Keratinocyte (primary cell): ENCODE measurements at regions not wholly inside any gene's neighbourhood (a gene's known extent, or its start where the extent isn't known, plus 50 kb on each side); places are given as distances from the start of the nearest gene placed in this dataset.

Experiments used
- DNase-seq: peaks from one replicate; pipeline ENCODE4 v3.0.0-alpha.2; 2011; ENCODE audit warnings: low read depth, missing footprints, low spot score
- FAIRE-seq: peaks from 2 replicates; lab custom pipeline; 2011; peaks lifted over from hg19 to GRCh38; lab: Jason Lieb, UNC
- H2AFZ ChIP-seq: 2 replicates; pipeline ENCODE4 v1.6.0; 2012; ENCODE audit warnings: low read length, control low read depth, inconsistent platforms; ENCODE audit not compliant: control insufficient read depth
- H3K27ac ChIP-seq: 2 replicates; pipeline ENCODE4 v1.5.1; 2011; ENCODE audit warnings: low read length; ENCODE audit not compliant: control insufficient read depth, insufficient read depth
- H3K27me3 ChIP-seq: 3 replicates; pipeline ENCODE4 v1.6.0; 2011; ENCODE audit warnings: low read length; ENCODE audit not compliant: control insufficient read depth, insufficient read depth; ENCODE audit errors: extremely low read depth
- H3K36me3 ChIP-seq, 2 experiments: 2 replicates in 1 of 2; 3 replicates in 1 of 2; pipeline ENCODE4 v1.5.1; 2011; ENCODE audit warnings: low read length in 2 of 2, mild to moderate bottlenecking in 1 of 2; ENCODE audit not compliant: control insufficient read depth in 2 of 2, insufficient read depth in 2 of 2; ENCODE audit errors: extremely low read depth in 1 of 2
- H3K4me1 ChIP-seq: 3 replicates; pipeline ENCODE4 v1.5.1; 2011; ENCODE audit warnings: low read length; ENCODE audit not compliant: control insufficient read depth, insufficient read depth; ENCODE audit errors: extremely low read depth
- H3K4me2 ChIP-seq: 3 replicates; pipeline ENCODE4 v1.6.0; 2011; ENCODE audit warnings: low read depth, low read length; ENCODE audit not compliant: control insufficient read depth, insufficient read depth; ENCODE audit errors: extremely low read depth
- H3K4me3 ChIP-seq, 3 experiments: fragments of 200-600 bp in 1 of 3; sonication (generic) in 1 of 3; 2 replicates in 2 of 3; 3 replicates in 1 of 3; pipeline ENCODE4 v1.5.1; 2011 to 2016; ENCODE audit warnings: low read length in 3 of 3, mild to moderate bottlenecking in 3 of 3, control low read depth in 2 of 3, inconsistent platforms in 1 of 3, low read depth in 1 of 3, mixed read lengths in 1 of 3, mixed run types in 1 of 3, moderate library complexity in 1 of 3; ENCODE audit not compliant: control insufficient read depth in 2 of 3, insufficient read depth in 2 of 3; ENCODE audit errors: extremely low read depth in 1 of 3
- H3K79me2 ChIP-seq: 2 replicates; pipeline ENCODE4 v1.6.0; 2012; ENCODE audit warnings: low read length; ENCODE audit not compliant: control insufficient read depth, insufficient read depth
- H3K9ac ChIP-seq: 3 replicates; pipeline ENCODE4 v1.6.0; 2011; ENCODE audit warnings: low read length; ENCODE audit not compliant: control insufficient read depth, insufficient read depth; ENCODE audit errors: extremely low read depth
- H3K9me1 ChIP-seq: 3 replicates; pipeline ENCODE4 v1.6.0; 2011; ENCODE audit warnings: low read length; ENCODE audit not compliant: control insufficient read depth, insufficient read depth; ENCODE audit errors: extremely low read depth
- H3K9me3 ChIP-seq: 2 replicates; pipeline ENCODE4 v1.5.1; 2012; ENCODE audit warnings: low read depth, low read length; ENCODE audit not compliant: control insufficient read depth
- H4K20me1 ChIP-seq: 3 replicates; pipeline ENCODE4 v1.6.0; 2011; ENCODE audit warnings: low read length; ENCODE audit not compliant: control insufficient read depth, insufficient read depth; ENCODE audit errors: extremely low read depth
- EZH2 ChIP-seq: IDR thresholded peaks from one replicate; pipeline ENCODE4 v1.6.1; 2012; ENCODE audit warnings: inconsistent platforms, mild to moderate bottlenecking, low read length, moderate library complexity
- dilution Hi-C: fragments of 300-500 bp; cut with MboI; formaldehyde crosslinking; loops from one replicate; pipeline ENCODE4 v1.7.0; 2020; ENCODE audit warnings: low sequenced_read_pairs; ENCODE audit not compliant: extremely low pct_ligation_motif_present
- TF ChIP-seq, protein P1 (sequence below), 3 experiments: IDR thresholded peaks in 1 of 3; conservative IDR thresholded peaks in 1 of 3; optimal IDR thresholded peaks in 1 of 3; 2 replicates in 2 of 3; 3 replicates in 1 of 3; pipeline versions ENCODE3 to v1.5.1; 2011; ENCODE audit warnings: low read length in 3 of 3, mild to moderate bottlenecking in 3 of 3, moderate library complexity in 2 of 3, control low read depth in 1 of 3, inconsistent platforms in 1 of 3; ENCODE audit not compliant: insufficient read depth in 2 of 3; ENCODE audit errors: extremely low read depth in 1 of 3

DNA sequence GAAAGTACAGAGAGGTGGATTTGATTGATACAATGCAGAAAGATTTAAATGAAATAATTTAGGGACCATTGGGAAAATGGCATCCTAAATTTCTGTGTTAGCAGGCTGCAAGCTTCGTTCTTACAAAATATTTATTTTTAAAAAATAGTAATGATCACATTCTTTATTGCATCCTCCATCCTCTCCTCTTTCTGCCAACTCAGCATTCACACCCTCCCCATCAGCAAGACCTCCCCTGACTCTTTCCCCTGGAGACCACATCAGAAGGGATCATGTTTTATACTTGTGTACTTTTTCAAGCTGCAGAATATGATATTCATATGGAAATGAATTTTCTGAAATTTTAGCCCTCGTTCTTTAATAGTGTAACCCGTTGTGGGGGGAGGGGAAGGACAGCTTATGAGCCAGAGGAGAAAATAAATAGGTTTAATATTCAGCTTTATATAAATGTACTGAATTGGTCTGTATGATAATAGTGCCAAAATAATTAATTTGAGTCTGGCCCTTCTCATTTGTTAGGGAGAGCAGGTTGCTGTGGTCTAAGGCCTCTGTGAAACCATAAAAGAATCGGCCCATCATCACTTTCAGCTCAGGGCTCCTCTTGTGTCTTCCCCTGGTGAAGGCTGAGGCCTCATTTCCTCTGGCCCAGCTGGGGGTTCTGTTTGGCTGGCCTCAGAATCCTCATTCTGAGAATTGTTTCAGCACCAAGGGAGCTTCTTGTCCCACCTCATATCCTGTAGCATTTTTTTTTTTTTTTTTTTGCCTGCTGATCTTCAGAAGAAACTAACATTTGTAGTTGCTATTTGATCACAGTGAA is 330.8 kb downstream of the TXNL1 start:
- H3K9me1 ChIP-seq = no peaks in the 10 kb centered on the region
- no peaks in the 10 kb centered on the region for H3K79me2 ChIP-seq
- TF ChIP-seq EZH2 = no peak
- TF ChIP-seq, protein P1, sequence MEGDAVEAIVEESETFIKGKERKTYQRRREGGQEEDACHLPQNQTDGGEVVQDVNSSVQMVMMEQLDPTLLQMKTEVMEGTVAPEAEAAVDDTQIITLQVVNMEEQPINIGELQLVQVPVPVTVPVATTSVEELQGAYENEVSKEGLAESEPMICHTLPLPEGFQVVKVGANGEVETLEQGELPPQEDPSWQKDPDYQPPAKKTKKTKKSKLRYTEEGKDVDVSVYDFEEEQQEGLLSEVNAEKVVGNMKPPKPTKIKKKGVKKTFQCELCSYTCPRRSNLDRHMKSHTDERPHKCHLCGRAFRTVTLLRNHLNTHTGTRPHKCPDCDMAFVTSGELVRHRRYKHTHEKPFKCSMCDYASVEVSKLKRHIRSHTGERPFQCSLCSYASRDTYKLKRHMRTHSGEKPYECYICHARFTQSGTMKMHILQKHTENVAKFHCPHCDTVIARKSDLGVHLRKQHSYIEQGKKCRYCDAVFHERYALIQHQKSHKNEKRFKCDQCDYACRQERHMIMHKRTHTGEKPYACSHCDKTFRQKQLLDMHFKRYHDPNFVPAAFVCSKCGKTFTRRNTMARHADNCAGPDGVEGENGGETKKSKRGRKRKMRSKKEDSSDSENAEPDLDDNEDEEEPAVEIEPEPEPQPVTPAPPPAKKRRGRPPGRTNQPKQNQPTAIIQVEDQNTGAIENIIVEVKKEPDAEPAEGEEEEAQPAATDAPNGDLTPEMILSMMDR (optimal IDR thresholded peaks at IDR 0.05 in 1 of 3, IDR thresholded peaks at IDR 0.05 in 1 of 3, conservative IDR thresholded peaks at IDR 0.05 in 1 of 3; ENCODE audit: extremely low read depth in 1 of 3, insufficient read depth in 2 of 3, low read length in 3 of 3) = no peak
- no peak for DNase-seq
- H3K4me2 ChIP-seq = no peak overlapping the region
- H2AFZ ChIP-seq = no peak overlapping the region
- no peaks in the 10 kb centered on the region for H3K36me3 ChIP-seq
- H3K9ac ChIP-seq = no peak overlapping the region
- no peaks in the 10 kb centered on the region for H3K27me3 ChIP-seq
- no peak overlapping the region for H3K4me3 ChIP-seq
- H3K27ac ChIP-seq = no peak overlapping the region
- no peak for FAIRE-seq
- H4K20me1 ChIP-seq = no peaks in the 10 kb centered on the region
- H3K4me1 ChIP-seq = no peaks in the 10 kb centered on the region
- dilution Hi-C loops = no loop called here
- H3K9me3 ChIP-seq = no peaks in the 10 kb centered on the region

DNA sequence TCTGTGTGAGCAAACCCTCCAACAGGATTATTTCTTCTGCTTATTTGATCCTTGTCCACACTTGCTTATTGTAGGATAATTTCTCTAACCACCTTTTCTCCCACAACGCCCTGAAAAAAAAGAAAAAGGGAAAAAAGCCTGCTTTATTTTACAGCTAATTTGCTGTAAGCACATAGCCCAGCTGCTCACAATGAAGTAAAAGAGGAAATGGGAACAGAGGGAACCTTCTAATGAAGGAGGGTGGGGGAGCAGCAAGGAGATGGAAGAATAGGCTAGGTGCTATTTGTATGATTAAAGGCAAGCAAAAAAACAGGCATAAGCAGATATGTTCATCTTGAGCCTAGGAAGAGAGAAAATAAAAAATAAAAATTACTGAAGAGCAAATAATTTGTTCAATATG is 331.6 kb downstream of the TXNL1 start:
- dilution Hi-C loops = no loop called here
- FAIRE-seq = no peak
- H4K20me1 ChIP-seq = no peaks in the 10 kb centered on the region

More for the DNA sequence above, 331.6 kb downstream of the TXNL1 start:
- no peak overlapping the region for H3K9ac ChIP-seq
- no peaks in the 10 kb centered on the region for H3K27me3 ChIP-seq
- no peak overlapping the region for H2AFZ ChIP-seq
- H3K36me3 ChIP-seq = no peaks in the 10 kb centered on the region
- H3K9me3 ChIP-seq = no peaks in the 10 kb centered on the region
- H3K4me2 ChIP-seq = no peak overlapping the region
- H3K79me2 ChIP-seq = no peaks in the 10 kb centered on the region
- H3K4me1 ChIP-seq = no peaks in the 10 kb centered on the region
- no peaks in the 10 kb centered on the region for H3K9me1 ChIP-seq
- H3K4me3 ChIP-seq = no peak overlapping the region
- TF ChIP-seq, protein P1 (optimal IDR thresholded peaks at IDR 0.05 in 1 of 3, IDR thresholded peaks at IDR 0.05 in 1 of 3, conservative IDR thresholded peaks at IDR 0.05 in 1 of 3; ENCODE audit: extremely low read depth in 1 of 3, insufficient read depth in 2 of 3, low read length in 3 of 3) = no peak
- no peak for TF ChIP-seq EZH2
- no peak for DNase-seq
- H3K27ac ChIP-seq = no peak overlapping the region
